CD4-positive, alpha-beta memory T cell (primary cell): ENCODE measurements at regions not wholly inside any gene's neighbourhood (a gene's known extent, or its start where the extent isn't known, plus 50 kb on each side); places are given as distances from the start of the nearest gene placed in this dataset.
"Not testable (repeated sequence)": the region's sequence is repeated elsewhere in the genome, so short reads cannot be mapped to it uniquely, and the experiment has no call there.

ENCODE experiments used
- CTCF ChIA-PET: fragments of 350-600 bp; sonication (Branson Sonifier 250); formaldehyde crosslinking; loops from one replicate; lab custom pipeline; 2021; ENCODE audit warnings: inconsistent platforms; ENCODE audit not compliant: partially characterized antibody; lab: Charles Lee
- POLR2A ChIA-PET: fragments of 350-600 bp; sonication (Branson Sonifier 250); formaldehyde crosslinking; loops from one replicate; lab custom pipeline; 2021; ENCODE audit not compliant: partially characterized antibody; lab: Charles Lee
- DNase-seq, 5 donors: peaks; one replicate each; pipeline versions ENCODE4 v3.0.0 to v3.0.0-alpha.2; 2020 to 2022; ENCODE audit warnings: mixed read lengths in 1 of 5
- H3K27ac ChIP-seq: one replicate; pipeline ENCODE4 v1.7.0; 2013; ENCODE audit warnings: low read depth, low read length
- H3K27me3 ChIP-seq: 2 replicates; pipeline ENCODE4 v1.7.0; 2013; ENCODE audit warnings: mild to moderate bottlenecking, low read length, moderate library complexity; ENCODE audit not compliant: insufficient read depth
- H3K36me3 ChIP-seq: 2 replicates; pipeline ENCODE4 v1.7.0; 2013; ENCODE audit warnings: mild to moderate bottlenecking, low read length, moderate library complexity; ENCODE audit not compliant: insufficient read depth
- H3K4me1 ChIP-seq: 2 replicates; pipeline ENCODE4 v1.7.0; 2013; ENCODE audit warnings: mild to moderate bottlenecking, low read length, moderate library complexity; ENCODE audit not compliant: insufficient read depth
- H3K4me3 ChIP-seq, 2 donors: one replicate each; pipeline ENCODE4 v1.7.0; 2013; ENCODE audit warnings: low read length in 2 of 2, mild to moderate bottlenecking in 1 of 2
- H3K9me3 ChIP-seq, 2 donors: one replicate each; pipeline ENCODE4 v1.7.0; 2013; ENCODE audit warnings: low read length in 2 of 2, control low read depth in 1 of 2; ENCODE audit not compliant: control insufficient read depth in 1 of 2
- H3K27ac Mint-ChIP-seq, 7 donors: one replicate each; pipeline ENCODE4 v1.8.0; 2020 to 2021; ENCODE audit warnings: mixed read lengths in 7 of 7, mild to moderate bottlenecking in 6 of 7, inconsistent platforms in 3 of 7, moderate library complexity in 3 of 7
- H3K27me3 Mint-ChIP-seq, 2 donors: one replicate each; pipeline ENCODE4 v1.8.0; 2020 to 2021; ENCODE audit warnings: mixed read lengths in 2 of 2
- H3K36me3 Mint-ChIP-seq, 2 donors: one replicate each; pipeline ENCODE4 v1.8.0; 2020 to 2021; ENCODE audit warnings: mixed read lengths in 2 of 2, inconsistent platforms in 1 of 2, mild to moderate bottlenecking in 1 of 2
- H3K4me1 Mint-ChIP-seq, 4 donors: one replicate each; pipeline ENCODE4 v1.8.0; 2020 to 2021; ENCODE audit warnings: mixed read lengths in 4 of 4, mild to moderate bottlenecking in 1 of 4
- H3K4me3 Mint-ChIP-seq, 8 donors: one replicate each; pipeline ENCODE4 v1.8.0; 2020 to 2021; ENCODE audit warnings: mixed read lengths in 8 of 8, mild to moderate bottlenecking in 7 of 8, moderate library complexity in 6 of 8, inconsistent platforms in 3 of 8
- H3K9me3 Mint-ChIP-seq, 8 donors: one replicate each; pipeline ENCODE4 v1.8.0; 2020 to 2021; ENCODE audit warnings: mixed read lengths in 8 of 8, mild to moderate bottlenecking in 5 of 8, inconsistent platforms in 3 of 8, moderate library complexity in 1 of 8
- intact Hi-C: fragments of 100-400 bp; cut with micrococcal nuclease; formaldehyde crosslinking; loops from one replicate; pipeline ENCODE4 v1.15.1; 2023

DNA sequence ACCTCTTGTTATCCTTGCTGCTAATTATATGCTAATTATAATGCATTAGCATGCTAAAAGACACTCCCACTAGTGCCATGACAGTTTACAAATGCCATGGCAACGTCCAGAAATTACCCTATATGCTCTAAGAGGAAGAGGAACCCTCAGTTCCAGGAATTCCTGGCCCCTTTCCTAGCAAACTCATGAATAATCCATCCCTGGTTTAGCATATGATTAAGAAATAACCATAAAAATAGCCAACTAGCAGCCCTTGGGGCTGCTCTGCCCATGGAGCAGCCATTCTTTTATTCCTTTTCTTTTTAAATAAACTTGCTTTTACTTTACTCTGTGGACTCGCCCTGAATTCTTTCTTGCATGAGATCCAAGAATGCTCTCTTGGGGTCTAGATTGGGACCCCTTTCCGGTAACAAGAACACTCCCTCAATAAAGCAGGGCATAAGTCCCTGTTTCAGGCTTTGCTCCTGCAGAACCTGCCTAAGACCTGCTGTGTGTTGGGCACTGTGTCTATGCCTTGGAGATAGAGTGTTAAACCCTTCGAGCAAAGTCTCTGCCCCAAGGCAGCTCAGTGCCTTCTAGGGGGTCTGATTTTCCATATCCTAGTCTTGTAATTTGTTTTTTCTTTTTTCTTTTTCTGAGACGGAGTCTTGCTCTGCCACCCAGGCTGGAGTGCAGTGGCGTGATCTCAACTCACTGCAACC is 345.0 kb downstream of the NPIPA7 start:
- POLR2A ChIA-PET, H3K4me1 ChIP-seq, intact Hi-C loops, H3K27ac ChIP-seq, H3K27me3 ChIP-seq, H3K9me3 Mint-ChIP-seq, H3K4me3 ChIP-seq, H3K27ac Mint-ChIP-seq, H3K27me3 Mint-ChIP-seq, CTCF ChIA-PET, DNase-seq, H3K9me3 ChIP-seq, H3K36me3 Mint-ChIP-seq, H3K4me3 Mint-ChIP-seq, H3K4me1 Mint-ChIP-seq, H3K36me3 ChIP-seq: not testable (repeated sequence)

DNA sequence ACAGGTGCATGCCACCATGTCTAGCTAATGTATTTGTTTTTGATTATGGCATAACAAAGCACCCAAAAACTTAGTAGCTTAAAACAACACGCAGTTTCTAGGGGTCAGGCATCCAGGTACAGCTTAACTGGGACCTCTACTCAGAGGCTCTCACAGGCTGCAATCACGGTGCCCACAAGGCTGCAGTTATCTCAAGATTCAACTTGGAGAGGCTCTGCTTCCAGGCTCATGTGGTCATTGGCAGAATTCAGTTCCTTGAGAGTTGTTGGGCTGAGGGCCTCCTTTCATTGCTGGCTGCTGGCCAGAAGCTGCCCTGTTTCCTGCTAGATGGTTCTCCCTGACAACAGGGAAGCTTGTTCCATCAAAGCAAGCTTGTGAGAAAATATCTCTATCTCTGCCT is 348.1 kb downstream of the NPIPA7 start:
- H3K36me3 ChIP-seq, H3K27ac ChIP-seq, DNase-seq, H3K9me3 Mint-ChIP-seq, H3K36me3 Mint-ChIP-seq, H3K4me3 Mint-ChIP-seq, H3K4me3 ChIP-seq, intact Hi-C loops, H3K27me3 ChIP-seq, POLR2A ChIA-PET, H3K27me3 Mint-ChIP-seq, CTCF ChIA-PET, H3K4me1 Mint-ChIP-seq, H3K9me3 ChIP-seq, H3K4me1 ChIP-seq, H3K27ac Mint-ChIP-seq: not testable (repeated sequence)

DNA sequence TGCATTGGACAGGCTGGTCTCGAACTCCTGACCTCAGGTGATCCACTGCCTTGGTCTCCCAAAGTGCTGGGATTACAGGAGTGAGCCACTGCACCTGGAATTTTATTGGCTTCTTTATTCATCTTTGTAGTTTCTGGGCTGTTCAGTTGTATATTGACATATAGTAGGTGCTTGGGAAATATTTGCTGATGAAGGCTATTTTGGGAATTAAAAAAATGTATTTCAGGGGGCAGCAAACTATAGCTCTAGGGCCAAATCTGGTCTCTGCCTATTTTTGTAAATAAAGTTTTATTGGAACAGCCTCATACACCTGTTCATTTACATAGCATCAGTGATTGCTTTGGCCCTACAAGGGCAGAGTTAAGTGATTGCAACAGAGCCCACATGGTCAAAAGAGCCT is 363.6 kb downstream of the NPIPA7 start:
- H3K9me3 ChIP-seq, H3K4me3 ChIP-seq, CTCF ChIA-PET, H3K4me3 Mint-ChIP-seq, intact Hi-C loops, H3K36me3 ChIP-seq, H3K36me3 Mint-ChIP-seq, H3K27ac Mint-ChIP-seq, DNase-seq, H3K27ac ChIP-seq, H3K4me1 Mint-ChIP-seq, H3K4me1 ChIP-seq, POLR2A ChIA-PET, H3K27me3 ChIP-seq, H3K9me3 Mint-ChIP-seq, H3K27me3 Mint-ChIP-seq: not testable (repeated sequence)

- H3K36me3 ChIP-seq, H3K27me3 ChIP-seq, POLR2A ChIA-PET, CTCF ChIA-PET, H3K9me3 ChIP-seq, H3K4me3 Mint-ChIP-seq, H3K4me1 ChIP-seq, H3K27me3 Mint-ChIP-seq, H3K27ac Mint-ChIP-seq, H3K9me3 Mint-ChIP-seq, H3K27ac ChIP-seq, intact Hi-C loops, H3K4me1 Mint-ChIP-seq, DNase-seq, H3K4me3 ChIP-seq, H3K36me3 Mint-ChIP-seq: not testable (repeated sequence)
Measured at GRCh38 chr16:16754992-16755667, 376.2 kb downstream of the NPIPA7 start.

DNA sequence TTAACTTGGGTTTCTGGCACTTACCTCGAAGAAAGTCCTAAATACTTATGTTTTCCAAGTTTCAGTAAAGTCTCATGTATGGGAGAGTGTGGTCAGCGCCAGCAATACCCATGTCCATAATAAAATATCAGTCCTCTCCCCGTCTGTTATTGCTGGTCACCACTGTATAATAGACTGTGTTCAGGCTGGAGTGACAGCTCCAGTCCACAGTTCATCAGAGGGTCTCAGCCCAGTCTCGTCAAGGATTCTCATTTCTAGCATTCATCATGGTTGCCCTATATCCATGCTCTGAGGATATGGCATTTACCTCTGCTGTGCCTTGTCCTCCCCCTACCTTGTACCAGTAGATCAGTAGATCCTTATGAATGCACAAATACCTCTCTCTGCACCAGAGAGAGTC is 384.5 kb downstream of the NPIPA7 start:
- Histone ChIP-seq H3K9me3 (no peaks in the 10 kb centered on the region), H3K36me3 (no peaks in the 10 kb centered on the region), H3K27ac (no peak overlapping the region), H3K4me1 (no peaks in the 10 kb centered on the region), H3K4me3 (no peak overlapping the region), H3K27me3 (no peaks in the 10 kb centered on the region)
- H3K27ac Mint-ChIP-seq, result no peak overlapping the region
- H3K4me1 Mint-ChIP-seq, result no peaks in the 10 kb centered on the region
- peaks cover 1 to 3% of the 10 kb centered on the region in 2 donors for H3K27me3 Mint-ChIP-seq
- intact Hi-C loops, result no loop called here
- POLR2A ChIA-PET, result no interaction called here
- H3K4me3 Mint-ChIP-seq, result no peak overlapping the region
- peaks cover 0 to 10% (median 5%) of the 10 kb centered on the region in 8 donors for H3K9me3 Mint-ChIP-seq
- no peak for DNase-seq
- CTCF ChIA-PET, result no interaction called here
- H3K36me3 Mint-ChIP-seq, result no peaks in the 10 kb centered on the region

- H3K36me3 ChIP-seq, H3K4me1 ChIP-seq, CTCF ChIA-PET, POLR2A ChIA-PET, H3K9me3 Mint-ChIP-seq, H3K4me1 Mint-ChIP-seq, H3K27me3 Mint-ChIP-seq, H3K4me3 Mint-ChIP-seq, H3K27ac ChIP-seq, H3K9me3 ChIP-seq, H3K27me3 ChIP-seq, H3K36me3 Mint-ChIP-seq, DNase-seq, H3K27ac Mint-ChIP-seq, intact Hi-C loops, H3K4me3 ChIP-seq: not testable (repeated sequence)
Measured at GRCh38 chr16:16770717-16771116, 391.8 kb downstream of the NPIPA7 start.

- peaks cover 0 to 4% (median 0%) of the 10 kb centered on the region in 8 donors for H3K9me3 Mint-ChIP-seq
- no peaks in the 10 kb centered on the region for H3K4me1 ChIP-seq
- H3K27ac ChIP-seq, result no peak overlapping the region
- ChIA-PET CTCF (no interaction called here), POLR2A (no interaction called here)
- H3K4me3 ChIP-seq, result no peak overlapping the region
- peaks cover 4% of the 10 kb centered on the region in 2 donors for H3K27me3 Mint-ChIP-seq
- H3K4me1 Mint-ChIP-seq, result no peaks in the 10 kb centered on the region
- no peaks in the 10 kb centered on the region for H3K36me3 Mint-ChIP-seq
- intact Hi-C loops, result no loop called here
- H3K36me3 ChIP-seq, result no peaks in the 10 kb centered on the region
- no peak overlapping the region for H3K27ac Mint-ChIP-seq
- H3K9me3 ChIP-seq, result no peaks in the 10 kb centered on the region
- no peaks in the 10 kb centered on the region for H3K27me3 ChIP-seq
- DNase-seq, result no peak
- H3K4me3 Mint-ChIP-seq, result no peak overlapping the region
Measured at GRCh38 chr16:16774389-16774788, 395.4 kb downstream of the NPIPA7 start.
